GM23338 (cell line): ENCODE measurements at regions not wholly inside any gene's neighbourhood (a gene's known extent, or its start where the extent isn't known, plus 50 kb on each side); places are given as distances from the start of the nearest gene placed in this dataset.

Source experiments
- ATAC-seq: fragments of 200-7000 bp; cut with Tn5 transposase; 3 replicates; pipeline ENCODE4 v1.9.1; 2020
- DNase-seq: peaks from one replicate; pipeline ENCODE4 v3.0.0-alpha.2; 2015; ENCODE audit warnings: low spot score
- H2AFZ ChIP-seq: fragments of 200-600 bp; sonication (generic); 2 replicates; pipeline ENCODE4 v1.8.0; 2016; ENCODE audit warnings: antibody characterized with exemption, mild to moderate bottlenecking, moderate library complexity
- H3F3A ChIP-seq: fragments of 200-600 bp; sonication (generic); replicated peaks from 2 replicates; pipeline ENCODE4 v1.8.0; 2017; ENCODE audit warnings: antibody characterized with exemption, mixed run types, low read depth
- H3K27ac ChIP-seq: fragments of 200-600 bp; sonication (generic); 2 replicates; pipeline ENCODE4 v1.6.1; 2016; ENCODE audit warnings: low read depth
- H3K27me3 ChIP-seq: fragments of 200-600 bp; sonication (generic); 2 replicates; pipeline ENCODE4 v1.8.0; 2016; ENCODE audit warnings: mild to moderate bottlenecking, mixed run types, moderate library complexity; ENCODE audit not compliant: insufficient read depth
- H3K36me3 ChIP-seq: fragments of 200-600 bp; sonication (generic); 2 replicates; pipeline ENCODE4 v1.8.0; 2016; ENCODE audit warnings: mild to moderate bottlenecking; ENCODE audit not compliant: insufficient read depth
- H3K4me1 ChIP-seq: fragments of 200-600 bp; sonication (generic); 2 replicates; pipeline ENCODE4 v1.8.0; 2016; ENCODE audit warnings: mild to moderate bottlenecking, moderate library complexity; ENCODE audit not compliant: insufficient read depth
- H3K4me2 ChIP-seq: fragments of 200-600 bp; sonication (generic); 2 replicates; pipeline ENCODE4 v1.7.1; 2017; ENCODE audit warnings: mixed run types
- H3K4me3 ChIP-seq: fragments of 200-600 bp; sonication (generic); 2 replicates; pipeline ENCODE4 v1.6.1; 2016; ENCODE audit warnings: mixed run types
- H3K79me2 ChIP-seq: fragments of 200-600 bp; sonication (generic); replicated peaks from 2 replicates; pipeline ENCODE4 v1.8.0; 2017; ENCODE audit warnings: mild to moderate bottlenecking; ENCODE audit not compliant: insufficient read depth
- H3K9me2 ChIP-seq: fragments of 200-600 bp; sonication (generic); 2 replicates; pipeline ENCODE4 v1.8.0; 2017; ENCODE audit not compliant: insufficient read depth
- H4K20me1 ChIP-seq: fragments of 200-600 bp; sonication (generic); replicated peaks from 2 replicates; pipeline ENCODE4 v1.8.0; 2017; ENCODE audit warnings: mild to moderate bottlenecking; ENCODE audit not compliant: insufficient read depth
- H3K27ac Mint-ChIP-seq: 2 replicates; pipeline ENCODE4 v1.8.0; 2020; ENCODE audit warnings: inconsistent platforms, mild to moderate bottlenecking, moderate library complexity, mixed read lengths
- H3K27me3 Mint-ChIP-seq: 3 replicates; pipeline ENCODE4 v1.8.0; 2022; ENCODE audit warnings: low read depth, mild to moderate bottlenecking, moderate library complexity, mixed read lengths, inconsistent platforms; ENCODE audit not compliant: insufficient read depth, poor library complexity
- H3K36me3 Mint-ChIP-seq: 3 replicates; pipeline ENCODE4 v1.8.0; 2021; ENCODE audit warnings: low read depth, mild to moderate bottlenecking, inconsistent platforms, moderate library complexity, mixed read lengths
- H3K4me1 Mint-ChIP-seq: 3 replicates; pipeline ENCODE4 v1.8.0; 2020; ENCODE audit warnings: mild to moderate bottlenecking, inconsistent platforms, mixed read lengths
- H3K4me3 Mint-ChIP-seq: 3 replicates; pipeline ENCODE4 v1.8.0; 2021; ENCODE audit warnings: moderate library complexity, mild to moderate bottlenecking, inconsistent platforms, mixed read lengths
- H3K9me3 Mint-ChIP-seq: 3 replicates; pipeline ENCODE4 v1.8.0; 2020; ENCODE audit warnings: moderate library complexity, mild to moderate bottlenecking, inconsistent platforms, mixed read lengths
- CREB1 ChIP-seq: fragments of 250-450 bp; sonication (Bioruptor Pico); IDR thresholded peaks from 2 replicates; pipeline ENCODE4 v1.5.0; 2020; ENCODE audit warnings: low read depth, mild to moderate bottlenecking, moderate library complexity
- CTCF ChIP-seq, 2 experiments: fragments of 200-600 bp in 1 of 2; sonication (generic) in 1 of 2; conservative IDR thresholded peaks; 2 replicates each; pipeline versions ENCODE4 v1.5.1 to v1.6.1; 2016 to 2017; ENCODE audit warnings: antibody characterized with exemption in 2 of 2, low read depth in 2 of 2, mild to moderate bottlenecking in 2 of 2, moderate library complexity in 1 of 2
- ETS1 ChIP-seq: IDR thresholded peaks from 2 replicates; pipeline ENCODE4 v1.6.1; 2016; ENCODE audit warnings: antibody characterized with exemption
- EZH2 ChIP-seq: fragments of 200-600 bp; sonication (generic); IDR thresholded peaks from one replicate; pipeline ENCODE4 v1.8.0; 2017; ENCODE audit warnings: antibody characterized with exemption, mild to moderate bottlenecking, low read depth; ENCODE audit not compliant: unreplicated experiment
- EZH2phosphoT487 ChIP-seq: fragments of 200-600 bp; sonication (generic); IDR thresholded peaks from one replicate; pipeline ENCODE4 v1.8.1; 2018; ENCODE audit warnings: antibody characterized with exemption; ENCODE audit not compliant: unreplicated experiment
- JUNB ChIP-seq: IDR thresholded peaks from one replicate; pipeline ENCODE4 v1.6.1; 2016; ENCODE audit warnings: antibody characterized with exemption; ENCODE audit not compliant: unreplicated experiment
- NANOG ChIP-seq: IDR thresholded peaks from 2 replicates; pipeline ENCODE4 v1.6.1; 2016; ENCODE audit warnings: antibody characterized with exemption, borderline replicate concordance
- POLR2AphosphoS5 ChIP-seq: IDR thresholded peaks from 2 replicates; pipeline ENCODE4 v1.6.1; 2016; ENCODE audit warnings: antibody characterized with exemption, low read depth
- STAT1 ChIP-seq: IDR thresholded peaks from one replicate; pipeline ENCODE4 v1.6.1; 2016; ENCODE audit warnings: antibody characterized with exemption; ENCODE audit not compliant: unreplicated experiment
- ZNF114 ChIP-seq: fragments of 250-450 bp; sonication (Bioruptor Pico); IDR thresholded peaks from 2 replicates; pipeline ENCODE4 v1.5.0; 2020; ENCODE audit warnings: mild to moderate bottlenecking, moderate library complexity
- ZNF331 ChIP-seq: fragments of 250-450 bp; sonication (Bioruptor Pico); IDR thresholded peaks from 2 replicates; pipeline ENCODE4 v1.5.0; 2020; ENCODE audit warnings: low read depth, mild to moderate bottlenecking, moderate library complexity
- ZNF462 ChIP-seq: fragments of 250-450 bp; sonication (Bioruptor Pico); IDR thresholded peaks from 2 replicates; pipeline ENCODE4 v1.5.0; 2020; ENCODE audit warnings: mild to moderate bottlenecking, moderate library complexity

- H3K4me3 ChIP-seq, result no peak overlapping the region
- H3K36me3 ChIP-seq, result no peaks in the 10 kb centered on the region
- Mint-ChIP-seq H3K27me3 (no peaks in the 10 kb centered on the region), H3K4me3 (no peak overlapping the region), H3K27ac (no peak overlapping the region), H3K4me1 (peaks cover 8% of the 10 kb centered on the region; the same call in 2 of the 3 replicates), H3K36me3 (no peaks in the 10 kb centered on the region), H3K9me3 (peaks cover 2% of the 10 kb centered on the region; the same call in 1 of the 3 replicates)
- TF ChIP-seq EZH2 (no peak), NANOG (no peak)
- no peak overlapping the region for H2AFZ ChIP-seq
- no peaks in the 10 kb centered on the region for H4K20me1 ChIP-seq
- 0 out of 2 replicates have a peak, but pooled peaks cover 13% of the 10 kb centered on the region for H3K4me1 ChIP-seq
- no peaks in the 10 kb centered on the region for H3F3A ChIP-seq
- H3K4me2 ChIP-seq, result no peak overlapping the region
- ATAC-seq, result no peak
- no peaks in the 10 kb centered on the region for H3K79me2 ChIP-seq
- H3K27me3 ChIP-seq, result no peaks in the 10 kb centered on the region
- H3K27ac ChIP-seq, result no peak overlapping the region
- DNase-seq, result no peak
- peaks cover 8% of the 10 kb centered on the region for H3K9me2 ChIP-seq
Measured at GRCh38 chr9:82722561-82722960, 340.4 kb downstream of the RASEF start.

GRCh38 chr9:82726424-82727276, 336.3 kb downstream of the RASEF start:
- H3K27me3 Mint-ChIP-seq, result no peaks in the 10 kb centered on the region
- H3K4me1 ChIP-seq, result peaks cover 33% of the 10 kb centered on the region
- no peaks in the 10 kb centered on the region for H3K79me2 ChIP-seq
- no peaks in the 10 kb centered on the region for H3F3A ChIP-seq
- no peak overlapping the region for H3K4me2 ChIP-seq
- H3K36me3 ChIP-seq, result no peaks in the 10 kb centered on the region
- H3K27ac Mint-ChIP-seq, result no peak overlapping the region
- ATAC-seq, result no peak
- H3K4me1 Mint-ChIP-seq, result peaks cover 19% of the 10 kb centered on the region
- DNase-seq, result no peak
- no peak overlapping the region for H3K27ac ChIP-seq
- no peaks in the 10 kb centered on the region for H3K9me3 Mint-ChIP-seq
- no peak overlapping the region for H3K4me3 Mint-ChIP-seq
- H3K27me3 ChIP-seq, result no peaks in the 10 kb centered on the region
- no peak overlapping the region; the same call in 1 of the 2 replicates for H2AFZ ChIP-seq
- no peaks in the 10 kb centered on the region for H3K36me3 Mint-ChIP-seq
- H4K20me1 ChIP-seq, result no peaks in the 10 kb centered on the region
- H3K9me2 ChIP-seq, result 0 out of 2 replicates have a peak, but pooled peaks cover 3% of the 10 kb centered on the region
- H3K4me3 ChIP-seq, result no peak overlapping the region
- TF ChIP-seq JUNB (no peak), STAT1 (no peak), EZH2phosphoT487 (no peak), EZH2 (no peak), ZNF114 (CRISPR knock-in tag) (no peak), ETS1 (no peak), NANOG (no peak), CTCF (conservative IDR thresholded peaks at IDR 0.05; ENCODE audit: low read depth in 2 of 2) (no peak), ZNF462 (CRISPR knock-in tag) (no peak), POLR2AphosphoS5 (no peak), ZNF331 (no peak), CREB1 (CRISPR knock-in tag) (no peak)
